ENCODE measurements at regions not wholly inside any gene's neighbourhood (a gene's known extent, or its start where the extent isn't known, plus 50 kb on each side); places are given as distances from the start of the nearest gene placed in this dataset.
"Not testable (repeated sequence)": the region's sequence is repeated elsewhere in the genome, so short reads cannot be mapped to it uniquely, and the experiment has no call there.

DNA sequence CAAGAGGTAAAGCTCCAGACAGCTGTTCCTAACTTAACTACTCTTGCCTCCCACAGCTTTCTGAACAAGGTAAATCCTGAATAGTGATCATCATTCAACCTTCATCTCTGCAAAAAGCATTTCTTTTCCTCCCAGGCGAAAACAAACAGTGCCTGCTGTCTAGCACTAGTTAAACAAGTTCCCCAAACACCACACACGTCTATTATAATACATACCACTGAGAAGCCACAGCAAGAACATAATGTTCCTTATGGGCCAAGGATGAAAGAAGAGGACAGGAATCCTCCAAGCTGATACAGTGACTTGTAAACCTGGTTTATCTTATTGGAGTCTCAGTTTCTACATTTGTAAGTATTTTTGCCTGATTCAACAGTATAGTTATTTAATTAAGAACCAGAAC is 56.1 kb upstream of the PDPR start:
- H3K27ac Mint-ChIP-seq; DNase-seq; H3K4me3 Mint-ChIP-seq; H3K4me1 Mint-ChIP-seq; POLR2A ChIA-PET; ATAC-seq (ENCODE audit: low read depth); H3K36me3 Mint-ChIP-seq (ENCODE audit: low read depth); intact Hi-C loops (cut with micrococcal nuclease); CTCF ChIA-PET; H3K9me3 Mint-ChIP-seq; H3K27me3 Mint-ChIP-seq: not testable (repeated sequence)

DNA sequence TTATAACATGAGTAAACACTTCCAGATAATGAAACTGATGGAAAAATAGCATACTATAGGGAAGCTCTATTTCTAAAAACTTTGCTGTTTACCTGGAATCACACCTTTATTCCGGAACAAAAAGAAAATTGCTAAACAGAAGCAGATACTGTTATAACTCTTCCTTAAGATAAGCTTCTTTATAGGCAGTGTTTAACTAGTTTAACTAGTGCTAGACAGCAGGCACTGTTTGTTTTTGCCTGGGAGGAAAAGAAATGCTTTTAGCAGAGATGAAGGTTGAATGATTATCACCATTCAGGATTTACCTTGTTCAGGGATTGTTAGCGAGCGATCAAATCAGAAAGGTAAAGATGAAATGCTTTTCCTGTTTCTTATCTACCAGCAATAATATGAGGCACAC is 54.7 kb upstream of the PDPR start:
- H3K27ac Mint-ChIP-seq; ATAC-seq (ENCODE audit: low read depth); H3K9me3 Mint-ChIP-seq; CTCF ChIA-PET; H3K27me3 Mint-ChIP-seq; H3K36me3 Mint-ChIP-seq (ENCODE audit: low read depth); POLR2A ChIA-PET; intact Hi-C loops (cut with micrococcal nuclease); DNase-seq; H3K4me3 Mint-ChIP-seq: not testable (repeated sequence)
- peaks cover 12% of the 10 kb centered on the region for H3K4me1 Mint-ChIP-seq

DNA sequence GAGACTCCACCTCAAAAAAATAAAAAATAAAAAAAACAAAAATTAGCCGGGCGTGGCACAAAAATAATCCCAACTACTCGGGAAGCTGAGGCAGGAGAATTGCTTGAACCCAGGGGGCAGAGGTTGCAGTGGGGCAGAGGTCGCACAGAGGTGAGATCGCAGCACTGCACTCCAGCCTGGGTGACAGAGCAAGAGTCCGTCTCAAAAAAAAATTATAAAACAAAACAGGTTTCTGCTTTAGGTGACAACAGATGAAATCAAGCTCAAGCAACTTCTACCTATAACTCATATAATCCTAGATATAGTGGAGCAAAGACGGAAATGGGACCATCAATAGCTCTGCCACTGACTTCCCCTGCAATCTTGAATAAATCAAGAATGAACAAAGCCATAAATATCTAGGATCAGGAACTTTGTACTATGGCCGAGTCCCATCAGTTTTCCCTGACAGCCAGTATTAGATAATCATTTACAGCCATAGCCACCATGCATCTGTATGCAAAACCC is 53.6 kb upstream of the PDPR start:
- H3K27me3 Mint-ChIP-seq, CTCF ChIA-PET: not testable (repeated sequence)
- peaks cover 16% of the 10 kb centered on the region for H3K4me1 Mint-ChIP-seq

DNA sequence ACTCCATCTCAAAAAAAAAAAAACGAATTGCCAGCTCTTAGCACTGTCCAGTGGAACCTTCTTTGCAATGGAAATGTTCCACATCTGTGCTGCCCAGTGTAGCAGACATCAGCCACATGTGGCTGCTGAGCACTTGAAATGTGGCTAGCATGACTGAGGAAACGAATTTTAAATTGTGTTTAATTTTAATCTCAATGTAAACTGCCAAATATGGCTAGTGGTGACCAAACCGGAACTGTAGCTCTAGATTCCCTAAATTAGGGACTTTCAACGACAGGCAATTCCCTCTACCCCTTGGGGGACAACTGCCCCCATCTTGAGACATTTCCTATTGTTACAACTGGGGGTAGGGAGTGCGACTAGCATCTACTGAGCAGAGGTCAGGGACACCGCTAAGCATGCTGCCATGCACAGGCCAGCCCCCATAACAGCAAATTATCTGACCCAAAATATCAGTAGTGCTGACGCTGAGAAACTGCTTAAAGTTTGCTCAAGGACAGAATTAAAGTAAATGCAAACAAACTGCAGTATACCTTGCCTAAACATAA is 52.4 kb upstream of the PDPR start:
- POLR2A ChIA-PET, result not testable (repeated sequence)

More for the DNA sequence above, 53.6 kb upstream of the PDPR start:
- intact Hi-C loops (cut with micrococcal nuclease); ATAC-seq (ENCODE audit: low read depth); H3K36me3 Mint-ChIP-seq (ENCODE audit: low read depth); H3K9me3 Mint-ChIP-seq; H3K4me3 Mint-ChIP-seq; POLR2A ChIA-PET; DNase-seq; H3K27ac Mint-ChIP-seq: not testable (repeated sequence)

DNA sequence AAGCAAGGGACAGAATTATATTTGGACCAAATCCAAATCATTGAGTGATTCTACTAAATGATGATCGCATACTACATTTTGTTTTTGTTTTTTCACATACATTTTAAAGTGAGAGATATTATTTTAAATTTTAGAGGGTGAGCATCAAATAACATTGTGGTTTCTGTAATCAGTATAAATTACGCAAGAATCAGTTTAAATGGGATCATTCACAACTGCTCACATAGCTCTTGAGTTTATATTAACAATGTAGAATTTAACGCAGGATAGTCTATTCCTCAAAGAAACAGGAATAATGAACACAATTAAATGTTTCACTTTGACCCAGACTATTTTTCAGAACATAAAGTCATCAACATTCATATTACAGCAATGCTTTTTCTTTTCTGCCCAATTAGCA is 51.2 kb upstream of the PDPR start:
- peaks cover 18% of the 10 kb centered on the region for H3K4me1 Mint-ChIP-seq
- H3K4me3 Mint-ChIP-seq; H3K36me3 Mint-ChIP-seq (ENCODE audit: low read depth); H3K9me3 Mint-ChIP-seq; H3K27ac Mint-ChIP-seq; intact Hi-C loops (cut with micrococcal nuclease); H3K27me3 Mint-ChIP-seq; ATAC-seq (ENCODE audit: low read depth); POLR2A ChIA-PET; CTCF ChIA-PET; DNase-seq: not testable (repeated sequence)

More for the DNA sequence above, 52.4 kb upstream of the PDPR start:
- peaks cover 17% of the 10 kb centered on the region for H3K4me1 Mint-ChIP-seq
- CTCF ChIA-PET; ATAC-seq (ENCODE audit: low read depth); intact Hi-C loops (cut with micrococcal nuclease); DNase-seq; H3K36me3 Mint-ChIP-seq (ENCODE audit: low read depth); H3K27ac Mint-ChIP-seq; H3K27me3 Mint-ChIP-seq; H3K4me3 Mint-ChIP-seq; H3K9me3 Mint-ChIP-seq: not testable (repeated sequence)
